Retina (tissue), 1 donor: ENCODE measurements at regions not wholly inside any gene's neighbourhood (a gene's known extent, or its start where the extent isn't known, plus 50 kb on each side); places are given as distances from the start of the nearest gene placed in this dataset.

Source experiments
- DNase-seq: peaks from one replicate; pipeline ENCODE4 v3.0.0-alpha.2; 2016

DNA sequence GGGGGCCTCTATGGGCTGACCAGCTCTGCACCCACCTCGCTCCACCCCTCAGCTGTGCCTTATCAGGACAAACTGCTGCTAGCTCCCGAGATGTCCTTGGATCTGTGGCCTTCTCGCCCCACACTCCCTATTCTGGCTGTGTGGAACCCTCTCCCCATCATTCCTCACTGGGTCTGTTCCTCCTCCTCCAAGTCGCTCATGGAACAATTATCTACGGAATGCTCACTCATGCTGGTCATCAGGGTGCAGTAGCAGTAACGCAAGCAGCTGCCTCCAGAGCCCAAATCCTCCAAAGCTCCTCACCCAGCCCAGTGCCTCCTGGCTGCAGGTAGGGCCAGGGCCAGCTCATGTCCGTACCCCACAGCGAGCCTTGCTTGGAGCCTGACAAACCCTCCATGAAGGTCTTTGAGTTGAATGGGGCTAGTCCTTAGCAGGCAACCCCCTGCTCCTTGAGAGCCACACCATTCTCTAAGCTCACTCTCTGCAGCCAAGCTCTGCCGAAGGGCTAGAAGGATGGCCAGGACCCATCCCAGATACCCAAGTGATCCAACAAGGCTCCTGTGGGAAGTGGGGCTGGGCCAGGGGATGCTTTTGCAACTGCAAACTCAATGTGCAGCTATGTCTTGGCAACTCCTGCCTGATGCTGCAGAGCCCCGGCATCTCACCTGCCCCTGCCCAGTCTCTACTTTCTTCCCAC is 977.8 kb downstream of the TBC1D22A start:
- no peak for DNase-seq

GRCh38 chr22:47739291-47740015 is 977.0 kb downstream of the TBC1D22A start:
- no peak for DNase-seq

- DNase-seq = no peak
These were observed 976.1 kb downstream of the TBC1D22A start for GRCh38 chr22:47738472-47739013.

- no peak for DNase-seq
These were observed 974.0 kb downstream of the TBC1D22A start for GRCh38 chr22:47736186-47737034.

DNA sequence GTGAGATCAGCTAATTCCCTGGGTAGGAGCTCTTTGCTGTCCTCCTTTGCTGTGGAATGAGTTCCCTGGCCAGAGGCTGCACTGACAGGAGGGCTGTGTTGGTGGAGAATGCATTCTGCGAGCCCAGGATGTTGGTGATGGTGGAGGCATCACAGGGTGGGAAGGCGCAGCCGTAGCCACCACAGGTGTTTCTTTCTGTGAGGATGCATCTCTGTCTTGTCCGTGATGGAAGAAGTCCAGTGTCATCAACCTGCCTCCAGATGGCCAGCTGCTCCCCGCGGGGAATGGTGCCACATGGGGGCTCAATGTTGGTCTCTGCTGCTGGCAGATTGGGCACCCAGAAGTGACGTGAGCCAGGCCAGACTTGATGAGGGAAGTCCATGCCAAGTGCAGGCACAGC is 972.1 kb downstream of the TBC1D22A start:
- DNase-seq = no peak

GRCh38 chr22:47727641-47728040 is 965.2 kb downstream of the TBC1D22A start:
- DNase-seq = no peak

- no peak for DNase-seq
These were observed 962.3 kb downstream of the TBC1D22A start for GRCh38 chr22:47724751-47725150.

DNA sequence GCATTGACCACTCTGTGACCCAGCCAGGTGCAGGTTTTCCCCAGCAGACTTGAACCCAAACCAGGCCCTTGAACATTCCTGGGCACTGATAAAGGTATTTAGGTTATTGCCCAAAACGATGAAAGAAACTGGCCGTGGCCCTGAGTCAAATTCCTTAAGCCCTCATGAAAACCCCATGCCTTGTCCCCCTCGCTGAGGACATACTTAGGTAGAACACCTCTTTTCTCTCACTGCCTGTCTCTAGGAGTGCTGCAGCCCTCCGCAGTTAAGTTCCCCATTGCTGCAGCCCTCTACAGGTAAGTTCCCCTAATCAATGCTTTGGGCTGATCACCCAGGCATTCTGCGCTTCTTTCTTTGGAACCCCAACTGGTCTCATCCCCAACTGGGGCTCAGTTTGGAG is 961.6 kb downstream of the TBC1D22A start:
- no peak for DNase-seq

DNA sequence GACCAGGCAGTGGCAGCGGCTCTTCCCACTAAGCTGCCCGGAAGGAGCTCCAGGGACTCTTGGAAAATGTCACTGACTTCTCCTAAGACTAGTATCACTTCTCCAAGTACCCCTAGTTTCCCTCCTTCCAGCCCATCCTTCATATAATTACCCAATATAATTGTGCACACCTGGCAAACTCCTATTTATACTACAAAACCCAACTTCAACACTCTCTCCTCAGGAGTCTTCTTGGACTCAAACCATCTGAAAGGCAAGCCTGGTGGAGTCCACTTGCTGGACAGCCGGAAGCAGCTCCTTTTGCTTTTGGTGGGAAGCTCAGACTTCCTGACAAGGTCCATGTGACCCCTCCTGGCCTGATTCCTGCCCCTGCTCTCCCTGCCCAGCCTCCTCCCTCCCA is 955.9 kb downstream of the TBC1D22A start:
- no peak for DNase-seq

- DNase-seq = no peak
These were observed 954.6 kb downstream of the TBC1D22A start for GRCh38 chr22:47716890-47717615.

GRCh38 chr22:47715866-47716578 is 953.6 kb downstream of the TBC1D22A start:
- DNase-seq = no peak

- DNase-seq = peak; percentile 33
These were observed 951.5 kb downstream of the TBC1D22A start for GRCh38 chr22:47713941-47714340.

- no peak for DNase-seq
These were observed 947.7 kb downstream of the TBC1D22A start for GRCh38 chr22:47710135-47710534.

GRCh38 chr22:47705350-47705749 is 942.9 kb downstream of the TBC1D22A start:
- DNase-seq = no peak

DNA sequence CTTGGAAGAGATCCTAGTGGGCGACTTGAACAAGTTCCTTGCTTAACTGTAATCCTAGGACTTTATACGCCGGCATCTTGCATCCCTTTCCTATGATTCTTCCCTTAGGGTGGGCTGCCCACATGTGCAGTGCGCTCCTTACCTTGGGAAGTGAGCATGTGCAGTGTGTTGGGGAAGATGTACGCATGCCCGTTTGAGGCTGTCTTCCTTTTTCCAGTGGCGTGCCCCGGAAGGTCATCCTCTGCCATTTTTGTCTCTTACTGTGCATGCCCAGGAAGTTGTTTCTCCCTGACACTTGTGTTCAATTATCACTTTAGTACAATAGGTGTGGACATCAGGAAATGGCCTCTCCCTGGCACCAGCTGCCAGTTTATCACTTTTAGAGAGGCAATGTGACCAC is 936.5 kb downstream of the TBC1D22A start:
- DNase-seq = no peak

GRCh38 chr22:47697861-47698260 is 935.4 kb downstream of the TBC1D22A start:
- no peak for DNase-seq

DNA sequence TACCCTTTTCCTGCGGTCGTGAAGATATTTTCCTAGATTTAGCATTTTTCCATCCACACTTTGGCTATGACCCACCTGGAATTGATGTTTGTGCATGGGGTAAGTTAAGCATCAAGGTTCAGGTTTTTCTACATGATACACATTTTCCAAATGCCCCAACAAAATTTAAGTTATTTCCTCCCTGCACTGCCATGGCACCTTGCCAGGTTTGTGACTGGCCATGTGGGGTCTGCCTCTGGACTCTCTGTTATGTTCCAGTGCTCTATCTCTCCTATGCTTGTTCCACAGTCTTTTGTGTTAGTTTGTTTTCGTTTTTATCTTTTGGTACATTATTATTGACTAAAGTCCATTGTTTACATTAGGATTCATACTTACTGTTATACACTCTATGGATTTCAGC is 934.3 kb downstream of the TBC1D22A start:
- DNase-seq = no peak

DNA sequence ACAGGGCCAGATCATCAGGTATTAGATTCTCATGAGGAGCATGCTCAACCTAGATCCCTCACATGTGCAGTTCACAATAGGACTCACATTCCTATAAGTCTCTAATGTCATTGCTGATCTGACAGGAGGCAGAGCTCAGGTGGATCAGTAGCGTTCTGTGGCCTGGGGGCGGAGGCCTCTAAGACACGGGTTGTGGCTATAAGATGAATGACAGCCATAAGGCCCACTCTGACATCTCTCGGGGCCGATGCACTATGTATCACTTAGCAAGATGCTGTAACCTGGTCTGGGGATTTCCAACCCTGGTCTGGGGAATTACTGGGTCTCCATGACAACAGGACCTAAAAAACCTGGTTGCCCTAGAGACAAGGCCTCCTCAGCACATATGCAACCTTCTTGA is 932.7 kb downstream of the TBC1D22A start:
- no peak for DNase-seq

GRCh38 chr22:47694536-47695130 is 932.2 kb downstream of the TBC1D22A start:
- DNase-seq = no peak

- DNase-seq = no peak
These were observed 931.2 kb downstream of the TBC1D22A start for GRCh38 chr22:47693606-47694005.

DNA sequence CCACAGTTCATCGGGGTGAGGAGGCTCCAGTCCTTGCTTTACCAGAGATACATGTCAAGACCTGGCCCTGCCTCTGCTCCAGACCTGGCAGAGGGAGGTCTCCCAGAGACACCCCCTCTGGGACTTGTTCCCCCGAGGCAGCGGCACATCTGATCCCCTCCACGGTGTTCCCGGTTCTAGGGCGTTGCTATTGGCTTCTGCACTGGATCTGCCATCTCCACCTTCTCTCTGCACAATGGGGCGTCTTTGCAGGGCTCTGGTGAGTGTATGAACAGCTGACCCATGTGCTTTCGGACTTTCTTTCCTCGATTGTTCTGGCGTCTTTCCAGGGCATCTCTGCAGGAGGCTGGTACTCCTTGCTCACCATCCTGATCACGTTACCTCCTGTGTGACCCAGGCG is 930.4 kb downstream of the TBC1D22A start:
- DNase-seq = no peak
